GM12878 (cell line): ENCODE measurements at regions not wholly inside any gene's neighbourhood (a gene's known extent, or its start where the extent isn't known, plus 50 kb on each side); places are given as distances from the start of the nearest gene placed in this dataset.

Experiments used
- ATAC-seq: fragments of 200-7000 bp; cut with Tn5 transposase; 3 replicates; pipeline ENCODE4 v1.9.1; 2020; ENCODE audit warnings: mild to moderate bottlenecking, moderate library complexity
- BruUV-seq: library from RNA; stranded (reverse); fragments of 400-500 nt; replicated peaks from 2 replicates; lab custom pipeline; 2021; lab: Mats Ljungman, UMichigan
- CTCF ChIA-PET: fragments of 300-600 bp; sonication (Branson Sonifier 250); formaldehyde crosslinking; extraction: SDS; loops from one replicate; lab custom pipeline; 2021; ENCODE audit warnings: inconsistent platforms; lab: Yijun Ruan, JAX
- POLR2A ChIA-PET: fragments of 350-600 bp; formaldehyde crosslinking; extraction: SDS; loops from one replicate; lab custom pipeline; 2021; ENCODE audit warnings: inconsistent platforms; lab: Charles Lee
- RAD21 ChIA-PET: fragments of 300-600 bp; sonication (Branson Sonifier 250); formaldehyde crosslinking; loops from one replicate; lab custom pipeline; 2023; ENCODE audit warnings: antibody characterized with exemption; ENCODE audit not compliant: unreplicated experiment; lab: Charles Lee
- SMC1A ChIA-PET: fragments of 300-600 bp; sonication (Branson Sonifier 250); formaldehyde crosslinking; loops from one replicate; lab custom pipeline; 2023; ENCODE audit not compliant: unreplicated experiment, uncharacterized antibody; lab: Charles Lee
- DNase-seq: peaks from one replicate; pipeline ENCODE4 v3.0.0-alpha.2; 2011; ENCODE audit warnings: low read depth, low spot score
- FAIRE-seq: peaks from 3 replicates; lab custom pipeline; 2011; peaks lifted over from hg19 to GRCh38; lab: Jason Lieb, UNC
- H2AFZ ChIP-seq: 2 replicates; pipeline ENCODE4 v1.6.0; 2011; ENCODE audit warnings: low read depth, low read length, control low read depth; ENCODE audit not compliant: control insufficient read depth
- H3K27ac ChIP-seq: 2 replicates; pipeline ENCODE4 v1.5.1; 2011; ENCODE audit warnings: control low read depth; ENCODE audit not compliant: control insufficient read depth, insufficient read depth
- H3K27me3 ChIP-seq, 2 experiments: replicated peaks in 1 of 2; 2 replicates each; pipeline versions ENCODE4 v1.6.0 to v1.6.1; 2011; ENCODE audit warnings: low read length in 1 of 2; ENCODE audit not compliant: control insufficient read depth in 2 of 2, insufficient read depth in 2 of 2
- H3K36me3 ChIP-seq, 2 experiments: 2 replicates each; pipeline ENCODE4 v1.5.1; 2011; ENCODE audit warnings: low read length in 1 of 2; ENCODE audit not compliant: control insufficient read depth in 2 of 2, insufficient read depth in 2 of 2
- H3K4me1 ChIP-seq: 2 replicates; pipeline ENCODE4 v1.6.1; 2011; ENCODE audit warnings: mild to moderate bottlenecking, low read length, moderate library complexity, mixed read lengths; ENCODE audit not compliant: control insufficient read depth, insufficient read depth
- H3K4me2 ChIP-seq: 2 replicates; pipeline ENCODE4 v1.6.0; 2011; ENCODE audit warnings: control low read depth; ENCODE audit not compliant: control insufficient read depth, insufficient read depth
- H3K4me3 ChIP-seq: fragments of 200-600 bp; sonication (generic); 2 replicates; pipeline ENCODE4 v1.5.1; 2016
- H3K79me2 ChIP-seq: 2 replicates; pipeline ENCODE4 v1.6.0; 2011; ENCODE audit warnings: low read length; ENCODE audit not compliant: control insufficient read depth, insufficient read depth
- H3K9ac ChIP-seq: 2 replicates; pipeline ENCODE4 v1.8.0; 2011; ENCODE audit warnings: low read length, control low read depth, mixed read lengths; ENCODE audit not compliant: control insufficient read depth, insufficient read depth
- H3K9me3 ChIP-seq: replicated peaks from 3 replicates; pipeline ENCODE4 v1.5.1; 2011; ENCODE audit warnings: mild to moderate bottlenecking, low read length; ENCODE audit not compliant: control insufficient read depth, insufficient read depth
- H4K20me1 ChIP-seq: 2 replicates; pipeline ENCODE4 v1.6.0; 2011; ENCODE audit not compliant: control insufficient read depth, insufficient read depth
- CBX3 ChIP-seq: fragments of 200-600 bp; sonication (generic); IDR thresholded peaks from 2 replicates; pipeline ENCODE4 v1.6.1; 2016; ENCODE audit warnings: low read depth, borderline replicate concordance
- CTCF ChIP-seq, 3 experiments: IDR thresholded peaks in 2 of 3; conservative IDR thresholded peaks in 1 of 3; 2 replicates each; pipeline ENCODE4 v1.5.1; 2011; ENCODE audit warnings: low read depth in 3 of 3, low read length in 3 of 3, mild to moderate bottlenecking in 3 of 3, control low read depth in 2 of 3, moderate library complexity in 2 of 3, inconsistent platforms in 1 of 3, mixed read lengths in 1 of 3; ENCODE audit not compliant: control insufficient read depth in 2 of 3, insufficient read depth in 1 of 3; ENCODE audit errors: extremely low read depth in 1 of 3
- CUX1 ChIP-seq: IDR thresholded peaks from 2 replicates; pipeline ENCODE4 v1.6.1; 2012; ENCODE audit warnings: improper control_type of control experiment, low read depth, low read length; ENCODE audit not compliant: insufficient replicate concordance
- IRF5 ChIP-seq: fragments of 450-650 bp; IDR thresholded peaks from 2 replicates; pipeline ENCODE4 v1.6.1; 2017; ENCODE audit warnings: borderline replicate concordance
- JUND ChIP-seq: IDR thresholded peaks from 2 replicates; pipeline ENCODE4 v1.6.1; 2012; ENCODE audit warnings: low read depth, mild to moderate bottlenecking, low read length, improper control_type of control experiment, moderate library complexity
- KLF5 ChIP-seq: fragments of 450-650 bp; IDR thresholded peaks from 2 replicates; pipeline ENCODE4 v1.6.1; 2014; ENCODE audit warnings: mild to moderate bottlenecking; ENCODE audit not compliant: partially characterized antibody
- LARP7 ChIP-seq: fragments of 450-650 bp; IDR thresholded peaks from 2 replicates; pipeline ENCODE4 v1.6.1; 2017; ENCODE audit warnings: mild to moderate bottlenecking
- NFXL1 ChIP-seq: fragments of 450-650 bp; IDR thresholded peaks from 2 replicates; pipeline ENCODE4 v1.6.1; 2017; ENCODE audit warnings: antibody characterized with exemption, mild to moderate bottlenecking, borderline replicate concordance
- ZBTB33 ChIP-seq: fragments of 450-650 bp; IDR thresholded peaks from 2 replicates; pipeline ENCODE4 v1.6.1; 2017; ENCODE audit warnings: mild to moderate bottlenecking
- WGBS: methylation state at CpG from one replicate; pipeline ENCODE4 v1.1.6; 2016; ENCODE audit warnings: low lambda C conversion rate; ENCODE audit not compliant: insufficient replicate concordance, insufficient coverage; ENCODE audit errors: missing lambda C conversion rate; 5-methylcytosine and 5-hydroxymethylcytosine counted together
- in situ Hi-C: fragments of 300-500 bp; cut with MboI; formaldehyde crosslinking; loops from 9 replicates; pipeline ENCODE4 v1.14.3; 2018; ENCODE audit warnings: mixed read lengths
- intact Hi-C: fragments of 100-400 bp; cut with micrococcal nuclease; formaldehyde crosslinking; loops from one replicate; pipeline ENCODE4 v1.14.2; 2022; ENCODE audit not compliant: unreplicated experiment

- TF ChIP-seq ZBTB33 = no peak
- TF ChIP-seq IRF5 = no peak
- no peak for TF ChIP-seq KLF5
- TF ChIP-seq CBX3 = no peak
- TF ChIP-seq NFXL1 = no peak
- no peak for TF ChIP-seq JUND
Observed at GRCh38 chr6:147789430-147789947, 281.0 kb downstream of the SAMD5 start (continued).

GRCh38 chr6:147793871-147794643, 285.6 kb downstream of the SAMD5 start:
- FAIRE-seq = no peak
- DNase-seq = no peak
- ChIA-PET RAD21 (no interaction called here), POLR2A (no interaction called here), SMC1A (no interaction called here), CTCF (no interaction called here)
- H3K4me1 ChIP-seq = no peaks in the 10 kb centered on the region
- H4K20me1 ChIP-seq = no peaks in the 10 kb centered on the region
- in situ Hi-C loops = no loop called here
- intact Hi-C loops = no loop called here
- no peak overlapping the region for H3K4me3 ChIP-seq
- 3% methylated on average over 2 of the region's 2 CpGs for WGBS
- BruUV-seq = no TSS peak
- no peak for ATAC-seq
- no peak overlapping the region for H2AFZ ChIP-seq
- H3K9ac ChIP-seq = no peak overlapping the region
- no peak overlapping the region for H3K4me2 ChIP-seq
- no peaks in the 10 kb centered on the region for H3K9me3 ChIP-seq
- H3K36me3 ChIP-seq = no peaks in the 10 kb centered on the region
- H3K27ac ChIP-seq = no peak overlapping the region
- H3K27me3 ChIP-seq = no peaks in the 10 kb centered on the region
- no peaks in the 10 kb centered on the region for H3K79me2 ChIP-seq
- TF ChIP-seq CUX1 (no peak), LARP7 (no peak), CTCF (IDR thresholded peaks at IDR 0.05 in 2 of 3, conservative IDR thresholded peaks at IDR 0.05 in 1 of 3; ENCODE audit: control insufficient read depth in 2 of 3, extremely low read depth in 1 of 3, insufficient read depth in 1 of 3, low read depth in 3 of 3, low read length in 3 of 3) (no peak)
